ENCODE measurements at regions not wholly inside any gene's neighbourhood (a gene's known extent, or its start where the extent isn't known, plus 50 kb on each side); places are given as distances from the start of the nearest gene placed in this dataset.

GRCh38 chr15:72953306-72953705 lies 99.0 kb upstream of the NEO1 start:
- Histone ChIP-seq H3K4me3 (no peak overlapping the region), H3K36me3 (no peaks in the 10 kb centered on the region), H3K27me3 (peaks cover 0 to 4% (median 0%) of the 10 kb centered on the region in 9 donors), H3K9me3 (peaks cover 0 to 11% (median 2%) of the 10 kb centered on the region in 12 donors), H3K27ac (no peak overlapping the region), H3K4me1 (no peaks in the 10 kb centered on the region)
- intact Hi-C loops (cut with DNase I), result no loop called here
- 92 to 97% (median 93%) methylated on average over 6 of the region's 6 CpGs for WGBS, 4 donors
- no peak for TF ChIP-seq POLR2A (IDR thresholded peaks at IDR 0.05)
- TF ChIP-seq CTCF (IDR thresholded peaks at IDR 0.05), result no peak
- DNase-seq (no peak), ATAC-seq (no peak)

- whole genome bisulfite sequencing, 4 donors, result 72 to 86% (median 78%) methylated on average over 1 of the region's 1 CpG
Measured at GRCh38 chr15:72952151-72952550, 100.1 kb upstream of the NEO1 start.

GRCh38 chr15:72948662-72949061 lies 103.6 kb upstream of the NEO1 start:
- ATAC-seq, result no peak
- no peak for TF ChIP-seq POLR2A (IDR thresholded peaks at IDR 0.05)
- no peak for TF ChIP-seq CTCF (IDR thresholded peaks at IDR 0.05)
- Histone ChIP-seq H3K36me3 (no peaks in the 10 kb centered on the region), H3K27me3 (no peaks in the 10 kb centered on the region), H3K4me1 (no peaks in the 10 kb centered on the region), H3K27ac (no peak overlapping the region), H3K4me3 (no peak overlapping the region), H3K9me3 (peaks cover 0 to 28% (median 13%) of the 10 kb centered on the region in 12 donors)
- intact Hi-C loops (cut with DNase I), result no loop called here
- no peak for DNase-seq

More at GRCh38 chr15:72952151-72952550, 100.1 kb upstream of the NEO1 start:
- H3K27ac ChIP-seq, result no peak overlapping the region
- peaks cover 0 to 23% (median 11%) of the 10 kb centered on the region in 12 donors for H3K9me3 ChIP-seq
- ATAC-seq (no peak), DNase-seq (no peak)
- intact Hi-C loops (cut with DNase I), result no loop called here
- H3K27me3 ChIP-seq, result peaks cover 0 to 4% (median 0%) of the 10 kb centered on the region in 9 donors
- no peaks in the 10 kb centered on the region for H3K4me1 ChIP-seq
- no peak overlapping the region for H3K4me3 ChIP-seq
- H3K36me3 ChIP-seq, result no peaks in the 10 kb centered on the region
- no peak for TF ChIP-seq POLR2A (IDR thresholded peaks at IDR 0.05)
- no peak for TF ChIP-seq CTCF (IDR thresholded peaks at IDR 0.05)

GRCh38 chr15:72947709-72948108 lies 104.6 kb upstream of the NEO1 start:
- no peak for DNase-seq
- Histone ChIP-seq H3K4me1 (no peaks in the 10 kb centered on the region), H3K27me3 (no peaks in the 10 kb centered on the region), H3K27ac (no peak overlapping the region), H3K36me3 (no peaks in the 10 kb centered on the region), H3K9me3 (peaks cover 0 to 28% (median 13%) of the 10 kb centered on the region in 12 donors), H3K4me3 (no peak overlapping the region)
- 81 to 87% (median 85%) methylated on average over 2 of the region's 2 CpGs for WGBS, 4 donors
- TF ChIP-seq POLR2A (IDR thresholded peaks at IDR 0.05) (no peak), CTCF (IDR thresholded peaks at IDR 0.05) (no peak)
- intact Hi-C loops (cut with DNase I), result no loop called here
- no peak for ATAC-seq
